ENCODE measurements at regions not wholly inside any gene's neighbourhood (a gene's known extent, or its start where the extent isn't known, plus 50 kb on each side); places are given as distances from the start of the nearest gene placed in this dataset.
"Not testable (repeated sequence)": the region's sequence is repeated elsewhere in the genome, so short reads cannot be mapped to it uniquely, and the experiment has no call there.

DNA sequence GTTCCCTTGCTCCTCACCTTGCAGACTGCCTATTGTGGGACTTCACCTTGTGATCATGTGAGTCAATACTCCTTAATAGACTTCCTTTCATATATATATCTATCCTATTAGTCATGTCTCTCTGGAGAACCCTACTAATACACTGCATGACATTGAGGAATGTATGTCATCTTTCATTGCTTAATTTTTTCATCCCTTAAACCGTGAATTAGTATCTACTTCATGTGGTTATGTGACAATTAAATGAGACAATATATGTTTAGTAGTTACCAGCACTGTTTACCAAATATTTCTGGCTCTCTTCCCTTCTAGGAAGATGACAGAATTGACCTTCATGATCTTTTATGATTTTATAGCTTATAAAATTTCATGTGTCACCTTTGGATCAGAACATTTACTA is 759.5 kb downstream of the GRXCR1 start (continued):
- no peak for TF ChIP-seq MGA (IDR thresholded peaks at IDR 0.05)
- no peak for TF ChIP-seq PRMT5 (CRISPR knock-in tag; IDR thresholded peaks at IDR 0.05)
- TF ChIP-seq, protein P1, sequence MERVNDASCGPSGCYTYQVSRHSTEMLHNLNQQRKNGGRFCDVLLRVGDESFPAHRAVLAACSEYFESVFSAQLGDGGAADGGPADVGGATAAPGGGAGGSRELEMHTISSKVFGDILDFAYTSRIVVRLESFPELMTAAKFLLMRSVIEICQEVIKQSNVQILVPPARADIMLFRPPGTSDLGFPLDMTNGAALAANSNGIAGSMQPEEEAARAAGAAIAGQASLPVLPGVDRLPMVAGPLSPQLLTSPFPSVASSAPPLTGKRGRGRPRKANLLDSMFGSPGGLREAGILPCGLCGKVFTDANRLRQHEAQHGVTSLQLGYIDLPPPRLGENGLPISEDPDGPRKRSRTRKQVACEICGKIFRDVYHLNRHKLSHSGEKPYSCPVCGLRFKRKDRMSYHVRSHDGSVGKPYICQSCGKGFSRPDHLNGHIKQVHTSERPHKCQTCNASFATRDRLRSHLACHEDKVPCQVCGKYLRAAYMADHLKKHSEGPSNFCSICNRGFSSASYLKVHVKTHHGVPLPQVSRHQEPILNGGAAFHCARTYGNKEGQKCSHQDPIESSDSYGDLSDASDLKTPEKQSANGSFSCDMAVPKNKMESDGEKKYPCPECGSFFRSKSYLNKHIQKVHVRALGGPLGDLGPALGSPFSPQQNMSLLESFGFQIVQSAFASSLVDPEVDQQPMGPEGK (CRISPR knock-in tag; IDR thresholded peaks at IDR 0.05; ENCODE audit: borderline replicate concordance), result no peak
- no peak for TF ChIP-seq TFAM (CRISPR knock-in tag; conservative IDR thresholded peaks at IDR 0.05)

DNA sequence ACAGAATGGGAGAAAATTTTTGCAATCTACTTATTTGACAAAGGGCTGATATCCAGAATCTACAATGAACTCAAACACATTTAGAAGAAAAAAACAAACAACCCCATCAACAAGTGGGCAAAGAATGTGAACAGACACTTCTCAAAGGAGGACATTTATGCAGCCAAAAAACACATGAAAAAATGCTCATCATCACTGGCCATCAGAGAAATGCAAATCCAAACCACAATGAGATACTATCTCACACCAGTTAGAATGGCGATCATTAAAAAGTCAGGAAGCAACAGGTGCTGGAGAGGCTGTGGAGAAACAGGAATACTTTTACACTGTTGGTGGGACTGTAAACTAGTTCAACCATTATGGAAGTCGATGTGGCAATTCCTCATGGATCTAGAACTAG is 767.0 kb downstream of the GRXCR1 start:
- ATAC-seq; H3K4me2 ChIP-seq (ENCODE audit: insufficient read depth, low read length); BruUV-seq (replicated peaks); H3K79me2 ChIP-seq (ENCODE audit: control insufficient read depth, insufficient read depth, low read length); H4K20me1 ChIP-seq (replicated peaks; ENCODE audit: control insufficient read depth, insufficient read depth, low read length); DNase-seq (ENCODE audit: extremely low read depth in 1 of 4, low spot score in 3 of 4); in situ Hi-C loops (cut with MboI); intact Hi-C loops (cut with micrococcal nuclease); H3K36me3 ChIP-seq (ENCODE audit: control insufficient read depth, insufficient read depth, low read length); H2AFZ ChIP-seq (ENCODE audit: low read depth, low read length); H3K4me1 ChIP-seq (replicated peaks in 1 of 2; ENCODE audit: control insufficient read depth in 2 of 2, insufficient read depth in 2 of 2, low read length in 2 of 2); H3K9ac ChIP-seq (ENCODE audit: insufficient read depth in 1 of 2, low read depth in 2 of 2, low read length in 2 of 2); H3K4me3 ChIP-seq; H3K27ac ChIP-seq (ENCODE audit: extremely low read depth, low read depth, low read length); CTCF ChIA-PET (ENCODE audit: low intra/inter-chr PET ratio); H3K9me1 ChIP-seq (ENCODE audit: control insufficient read depth, insufficient read depth, low read length); FAIRE-seq; POLR2A ChIA-PET; H3K9me3 ChIP-seq (replicated peaks; ENCODE audit: control insufficient read depth, insufficient read depth, low read depth, low read length); H3K27me3 ChIP-seq (ENCODE audit: control insufficient read depth in 2 of 2, insufficient read depth in 2 of 2, low read length in 2 of 2): not testable (repeated sequence)
- WGBS (ENCODE audit: insufficient coverage, low coverage, missing lambda C conversion rate), result 0% methylated on average over 1 of the region's 2 CpGs
